ENCODE measurements at regions not wholly inside any gene's neighbourhood (a gene's known extent, or its start where the extent isn't known, plus 50 kb on each side); places are given as distances from the start of the nearest gene placed in this dataset.

- Histone ChIP-seq H3K9me2 (replicated peaks; ENCODE audit: insufficient read depth, low read length) (no peaks in the 10 kb centered on the region), H3K27ac (ENCODE audit: low read depth, low read length) (no peak overlapping the region), H3K4me2 (ENCODE audit: low read depth, low read length, poor library complexity, severe bottlenecking) (no peak overlapping the region), H3K79me2 (ENCODE audit: insufficient read depth, low read length) (no peaks in the 10 kb centered on the region), H4K20me1 (ENCODE audit: low read depth, low read length) (no peaks in the 10 kb centered on the region), H3K9me3 (ENCODE audit: insufficient read depth, low read length) (no peaks in the 10 kb centered on the region), H3K4me3 (ENCODE audit: insufficient read depth, low read length, poor library complexity, severe bottlenecking) (no peak overlapping the region), H3F3A (ENCODE audit: insufficient read depth) (no peaks in the 10 kb centered on the region), H3K27me3 (ENCODE audit: low read length) (no peaks in the 10 kb centered on the region), H3K9ac (ENCODE audit: low read length) (no peak overlapping the region), H3K36me3 (ENCODE audit: low read length) (no peaks in the 10 kb centered on the region), H2AFZ (ENCODE audit: low read depth, low read length, severe bottlenecking) (no peak overlapping the region)
- no peak for TF ChIP-seq EZH2phosphoT487 (conservative IDR thresholded peaks at IDR 0.05; ENCODE audit: low read length)
- no peak for TF ChIP-seq CTCF (IDR thresholded peaks at IDR 0.05; ENCODE audit: insufficient read depth, low read length, poor library complexity, severe bottlenecking)
Observed at GRCh38 chr9:117485176-117485575, 70.3 kb upstream of the ASTN2 start.

GRCh38 chr9:117480729-117481128, 65.9 kb upstream of the ASTN2 start:
- no peaks in the 10 kb centered on the region for H3K9me3 ChIP-seq (ENCODE audit: insufficient read depth, low read length)
- H4K20me1 ChIP-seq (ENCODE audit: low read depth, low read length): no peaks in the 10 kb centered on the region
- no peaks in the 10 kb centered on the region for H3K79me2 ChIP-seq (ENCODE audit: insufficient read depth, low read length)
- no peak for TF ChIP-seq EZH2phosphoT487 (conservative IDR thresholded peaks at IDR 0.05; ENCODE audit: low read length)
- TF ChIP-seq CTCF (IDR thresholded peaks at IDR 0.05; ENCODE audit: insufficient read depth, low read length, poor library complexity, severe bottlenecking): no peak
- no peak overlapping the region for H3K27ac ChIP-seq (ENCODE audit: low read depth, low read length)
- no peak overlapping the region for H3K4me2 ChIP-seq (ENCODE audit: low read depth, low read length, poor library complexity, severe bottlenecking)
- H3K36me3 ChIP-seq (ENCODE audit: low read length): no peaks in the 10 kb centered on the region
- no peak overlapping the region for H2AFZ ChIP-seq (ENCODE audit: low read depth, low read length, severe bottlenecking)
- no peak overlapping the region for H3K4me3 ChIP-seq (ENCODE audit: insufficient read depth, low read length, poor library complexity, severe bottlenecking)
- H3K9ac ChIP-seq (ENCODE audit: low read length): no peak overlapping the region
- H3F3A ChIP-seq (ENCODE audit: insufficient read depth): no peaks in the 10 kb centered on the region
- H3K9me2 ChIP-seq (replicated peaks; ENCODE audit: insufficient read depth, low read length): no peaks in the 10 kb centered on the region
- H3K27me3 ChIP-seq (ENCODE audit: low read length): no peaks in the 10 kb centered on the region

GRCh38 chr9:117480253-117480652, 65.4 kb upstream of the ASTN2 start:
- no peak overlapping the region for H3K9ac ChIP-seq (ENCODE audit: low read length)
- no peak overlapping the region for H3K27ac ChIP-seq (ENCODE audit: low read depth, low read length)
- H2AFZ ChIP-seq (ENCODE audit: low read depth, low read length, severe bottlenecking): no peak overlapping the region
- no peak for TF ChIP-seq EZH2phosphoT487 (conservative IDR thresholded peaks at IDR 0.05; ENCODE audit: low read length)
- TF ChIP-seq CTCF (IDR thresholded peaks at IDR 0.05; ENCODE audit: insufficient read depth, low read length, poor library complexity, severe bottlenecking): no peak
- no peaks in the 10 kb centered on the region for H3K9me2 ChIP-seq (replicated peaks; ENCODE audit: insufficient read depth, low read length)
- no peaks in the 10 kb centered on the region for H3K79me2 ChIP-seq (ENCODE audit: insufficient read depth, low read length)
- H3K4me2 ChIP-seq (ENCODE audit: low read depth, low read length, poor library complexity, severe bottlenecking): no peak overlapping the region
- H3K4me3 ChIP-seq (ENCODE audit: insufficient read depth, low read length, poor library complexity, severe bottlenecking): no peak overlapping the region
- no peaks in the 10 kb centered on the region for H4K20me1 ChIP-seq (ENCODE audit: low read depth, low read length)
- H3K9me3 ChIP-seq (ENCODE audit: insufficient read depth, low read length): no peaks in the 10 kb centered on the region
- H3K27me3 ChIP-seq (ENCODE audit: low read length): no peaks in the 10 kb centered on the region
- no peaks in the 10 kb centered on the region for H3F3A ChIP-seq (ENCODE audit: insufficient read depth)
- no peaks in the 10 kb centered on the region for H3K36me3 ChIP-seq (ENCODE audit: low read length)

GRCh38 chr9:117473293-117473692, 58.4 kb upstream of the ASTN2 start:
- H3K36me3 ChIP-seq (ENCODE audit: low read length): no peaks in the 10 kb centered on the region
- no peaks in the 10 kb centered on the region for H3K27me3 ChIP-seq (ENCODE audit: low read length)
- H3F3A ChIP-seq (ENCODE audit: insufficient read depth): no peaks in the 10 kb centered on the region
- H3K4me2 ChIP-seq (ENCODE audit: low read depth, low read length, poor library complexity, severe bottlenecking): no peak overlapping the region
- H3K9me3 ChIP-seq (ENCODE audit: insufficient read depth, low read length): no peaks in the 10 kb centered on the region
- H3K9ac ChIP-seq (ENCODE audit: low read length): no peak overlapping the region
- no peaks in the 10 kb centered on the region for H4K20me1 ChIP-seq (ENCODE audit: low read depth, low read length)
- H3K4me3 ChIP-seq (ENCODE audit: insufficient read depth, low read length, poor library complexity, severe bottlenecking): no peak overlapping the region
- no peaks in the 10 kb centered on the region for H3K9me2 ChIP-seq (replicated peaks; ENCODE audit: insufficient read depth, low read length)
- no peak overlapping the region for H2AFZ ChIP-seq (ENCODE audit: low read depth, low read length, severe bottlenecking)
- TF ChIP-seq CTCF (IDR thresholded peaks at IDR 0.05; ENCODE audit: insufficient read depth, low read length, poor library complexity, severe bottlenecking) (no peak), EZH2phosphoT487 (conservative IDR thresholded peaks at IDR 0.05; ENCODE audit: low read length) (no peak)
- H3K79me2 ChIP-seq (ENCODE audit: insufficient read depth, low read length): no peaks in the 10 kb centered on the region
- H3K27ac ChIP-seq (ENCODE audit: low read depth, low read length): no peak overlapping the region
